ENCODE measurements at regions not wholly inside any gene's neighbourhood (a gene's known extent, or its start where the extent isn't known, plus 50 kb on each side); places are given as distances from the start of the nearest gene placed in this dataset.
"Not testable (repeated sequence)": the region's sequence is repeated elsewhere in the genome, so short reads cannot be mapped to it uniquely, and the experiment has no call there.

- H3K4me2 ChIP-seq (ENCODE audit: unreplicated experiment) = no peak overlapping the region
- TF ChIP-seq EZH2 (IDR thresholded peaks at IDR 0.05; ENCODE audit: insufficient read depth, poor library complexity, severe bottlenecking) = no peak
- TF ChIP-seq EZH2phosphoT487 (IDR thresholded peaks at IDR 0.05; ENCODE audit: insufficient read depth, low read depth) = no peak
- no peaks in the 10 kb centered on the region for H3K79me2 ChIP-seq (ENCODE audit: insufficient read depth)
- H3F3A ChIP-seq (ENCODE audit: insufficient read depth) = no peaks in the 10 kb centered on the region
- no peaks in the 10 kb centered on the region for H3K27me3 ChIP-seq (replicated peaks; ENCODE audit: insufficient read depth)
- no peak overlapping the region for H2AFZ ChIP-seq
- H3K9ac ChIP-seq = no peak overlapping the region
- no peaks in the 10 kb centered on the region for H3K4me1 ChIP-seq (ENCODE audit: insufficient read depth)
- in situ Hi-C loops (cut with MboI) = no loop called here
- H3K9me3 ChIP-seq (ENCODE audit: low read depth) = peaks cover 3% of the 10 kb centered on the region
- no peaks in the 10 kb centered on the region for H3K9me2 ChIP-seq (ENCODE audit: insufficient read depth)
- no peaks in the 10 kb centered on the region for H4K20me1 ChIP-seq (ENCODE audit: insufficient read depth)
- H3K36me3 ChIP-seq (ENCODE audit: low read depth) = no peaks in the 10 kb centered on the region
- no peak overlapping the region for H3K27ac ChIP-seq
- DNase-seq = no peak
- H3K4me3 ChIP-seq = no peak overlapping the region
Observed at GRCh38 chr4:28835501-28835900, 1884.7 kb upstream of the PCDH7 start.

- Histone ChIP-seq H3K9me3 (ENCODE audit: low read depth) (peaks cover 3% of the 10 kb centered on the region), H3K27me3 (replicated peaks; ENCODE audit: insufficient read depth) (no peaks in the 10 kb centered on the region), H2AFZ (no peak overlapping the region), H3F3A (ENCODE audit: insufficient read depth) (no peaks in the 10 kb centered on the region), H4K20me1 (ENCODE audit: insufficient read depth) (no peaks in the 10 kb centered on the region), H3K27ac (no peak overlapping the region), H3K9me2 (ENCODE audit: insufficient read depth) (no peaks in the 10 kb centered on the region), H3K4me2 (ENCODE audit: unreplicated experiment) (no peak overlapping the region), H3K4me1 (ENCODE audit: insufficient read depth) (no peaks in the 10 kb centered on the region), H3K79me2 (ENCODE audit: insufficient read depth) (no peaks in the 10 kb centered on the region), H3K4me3 (no peak overlapping the region), H3K36me3 (ENCODE audit: low read depth) (no peaks in the 10 kb centered on the region), H3K9ac (no peak overlapping the region)
- no peak for TF ChIP-seq EZH2phosphoT487 (IDR thresholded peaks at IDR 0.05; ENCODE audit: insufficient read depth, low read depth)
- no peak for TF ChIP-seq EZH2 (IDR thresholded peaks at IDR 0.05; ENCODE audit: insufficient read depth, poor library complexity, severe bottlenecking)
- WGBS, 2 experiments (ENCODE audit: low coverage in 1 of 2, low lambda C conversion rate in 2 of 2, missing lambda C conversion rate in 2 of 2) = 22 to 36% methylated on average over 6 of the region's 6 CpGs
- no peak for DNase-seq
- in situ Hi-C loops (cut with MboI) = no loop called here
Observed at GRCh38 chr4:28842271-28842670, 1877.9 kb upstream of the PCDH7 start.

- no peak for DNase-seq
- Histone ChIP-seq H3F3A (ENCODE audit: insufficient read depth) (no peaks in the 10 kb centered on the region), H3K79me2 (ENCODE audit: insufficient read depth) (no peaks in the 10 kb centered on the region), H3K9me2 (ENCODE audit: insufficient read depth) (no peaks in the 10 kb centered on the region), H3K9ac (no peak overlapping the region), H3K27ac (no peak overlapping the region), H2AFZ (no peak overlapping the region), H3K4me1 (ENCODE audit: insufficient read depth) (no peaks in the 10 kb centered on the region), H3K4me3 (no peak overlapping the region), H4K20me1 (ENCODE audit: insufficient read depth) (no peaks in the 10 kb centered on the region), H3K27me3 (replicated peaks; ENCODE audit: insufficient read depth) (no peaks in the 10 kb centered on the region), H3K36me3 (ENCODE audit: low read depth) (no peaks in the 10 kb centered on the region), H3K9me3 (ENCODE audit: low read depth) (no peaks in the 10 kb centered on the region), H3K4me2 (ENCODE audit: unreplicated experiment) (no peak overlapping the region)
- in situ Hi-C loops (cut with MboI) = no loop called here
- TF ChIP-seq EZH2 (IDR thresholded peaks at IDR 0.05; ENCODE audit: insufficient read depth, poor library complexity, severe bottlenecking) (no peak), EZH2phosphoT487 (IDR thresholded peaks at IDR 0.05; ENCODE audit: insufficient read depth, low read depth) (no peak)
Observed at GRCh38 chr4:28845158-28845557, 1875.0 kb upstream of the PCDH7 start.

- H3K9me3 ChIP-seq (ENCODE audit: low read depth); H3K79me2 ChIP-seq (ENCODE audit: insufficient read depth); in situ Hi-C loops (cut with MboI); H4K20me1 ChIP-seq (ENCODE audit: insufficient read depth); H3K4me2 ChIP-seq (ENCODE audit: unreplicated experiment); H3K4me3 ChIP-seq; H3K27me3 ChIP-seq (replicated peaks; ENCODE audit: insufficient read depth); H2AFZ ChIP-seq; DNase-seq; H3K27ac ChIP-seq; H3K4me1 ChIP-seq (ENCODE audit: insufficient read depth); H3K9me2 ChIP-seq (ENCODE audit: insufficient read depth); H3K36me3 ChIP-seq (ENCODE audit: low read depth); H3K9ac ChIP-seq; H3F3A ChIP-seq (ENCODE audit: insufficient read depth): not testable (repeated sequence)
- 42 to 56% methylated on average over 5 to 7 of the region's 7 CpGs for WGBS, 2 experiments (ENCODE audit: low coverage in 1 of 2, low lambda C conversion rate in 2 of 2, missing lambda C conversion rate in 2 of 2)
Observed at GRCh38 chr4:28857028-28857427, 1863.1 kb upstream of the PCDH7 start.

GRCh38 chr4:28868841-28869240 lies 1851.3 kb upstream of the PCDH7 start:
- 14 to 25% methylated on average over 4 of the region's 4 CpGs for WGBS, 2 experiments (ENCODE audit: low coverage in 1 of 2, low lambda C conversion rate in 2 of 2, missing lambda C conversion rate in 2 of 2)
- in situ Hi-C loops (cut with MboI) = no loop called here
- no peaks in the 10 kb centered on the region for H3F3A ChIP-seq (ENCODE audit: insufficient read depth)
- H3K36me3 ChIP-seq (ENCODE audit: low read depth) = no peaks in the 10 kb centered on the region
- no peaks in the 10 kb centered on the region for H3K9me2 ChIP-seq (ENCODE audit: insufficient read depth)
- H3K4me2 ChIP-seq (ENCODE audit: unreplicated experiment) = no peak overlapping the region
- no peak for DNase-seq
- H3K79me2 ChIP-seq (ENCODE audit: insufficient read depth) = no peaks in the 10 kb centered on the region
- H3K27me3 ChIP-seq (replicated peaks; ENCODE audit: insufficient read depth) = no peaks in the 10 kb centered on the region
- no peak overlapping the region for H2AFZ ChIP-seq
- H3K4me3 ChIP-seq = no peak overlapping the region
- H3K9ac ChIP-seq = no peak overlapping the region
- H3K27ac ChIP-seq = no peak overlapping the region
- H3K9me3 ChIP-seq (ENCODE audit: low read depth) = no peaks in the 10 kb centered on the region
- TF ChIP-seq EZH2phosphoT487 (IDR thresholded peaks at IDR 0.05; ENCODE audit: insufficient read depth, low read depth) (no peak), EZH2 (IDR thresholded peaks at IDR 0.05; ENCODE audit: insufficient read depth, poor library complexity, severe bottlenecking) (no peak)
- no peaks in the 10 kb centered on the region for H4K20me1 ChIP-seq (ENCODE audit: insufficient read depth)
- H3K4me1 ChIP-seq (ENCODE audit: insufficient read depth) = no peaks in the 10 kb centered on the region
